Gastrocnemius medialis (tissue), 4 donors: ENCODE measurements at regions not wholly inside any gene's neighbourhood (a gene's known extent, or its start where the extent isn't known, plus 50 kb on each side); places are given as distances from the start of the nearest gene placed in this dataset.

Source experiments
- CTCF ChIP-seq, 5 experiments: fragments of 450-650 bp in 3 of 5; fragments of 200-600 bp in 2 of 5; sonication (generic) in 2 of 5; IDR thresholded peaks in 4 of 5; conservative IDR thresholded peaks in 1 of 5; 1 replicate in 4 of 5; 2 replicates in 1 of 5; pipeline ENCODE4 v1.5.1; 2016 to 2019; ENCODE audit warnings: antibody characterized with exemption in 5 of 5, mild to moderate bottlenecking in 3 of 5, moderate library complexity in 3 of 5
- POLR2A ChIP-seq, 2 donors: fragments of 450-650 bp; IDR thresholded peaks; one replicate each; pipeline ENCODE4 v1.6.1; 2017; ENCODE audit warnings: antibody characterized with exemption in 2 of 2, mild to moderate bottlenecking in 2 of 2, moderate library complexity in 2 of 2

- no peak for TF ChIP-seq POLR2A (IDR thresholded peaks at IDR 0.05)
- TF ChIP-seq CTCF (IDR thresholded peaks at IDR 0.05 in 4 of 5, conservative IDR thresholded peaks at IDR 0.05 in 1 of 5): no peak
Observed at GRCh38 chr11:122488892-122489706, 166.4 kb upstream of the UBASH3B start.
